ENCODE measurements at regions not wholly inside any gene's neighbourhood (a gene's known extent, or its start where the extent isn't known, plus 50 kb on each side); places are given as distances from the start of the nearest gene placed in this dataset.
"Not testable (repeated sequence)": the region's sequence is repeated elsewhere in the genome, so short reads cannot be mapped to it uniquely, and the experiment has no call there.

GRCh38 chr6:169915769-169916550 lies 164.5 kb downstream of the ERMARD start:
- intact Hi-C loops (cut with DNase I), result no loop called here
- DNase-seq (no peak), ATAC-seq (ENCODE audit: poor library complexity) (peak; percentile 20)

- intact Hi-C loops (cut with DNase I); DNase-seq; ATAC-seq (ENCODE audit: poor library complexity): not testable (repeated sequence)
These were observed 162.3 kb downstream of the ERMARD start for GRCh38 chr6:169913745-169914144.

- DNase-seq (no peak), ATAC-seq (ENCODE audit: poor library complexity) (no peak)
- intact Hi-C loops (cut with DNase I), result no loop called here
These were observed 161.7 kb downstream of the ERMARD start for GRCh38 chr6:169913096-169913638.

GRCh38 chr6:169912266-169913095 lies 161.1 kb downstream of the ERMARD start:
- intact Hi-C loops (cut with DNase I), result no loop called here
- DNase-seq (no peak), ATAC-seq (ENCODE audit: poor library complexity) (no peak)

- ATAC-seq (ENCODE audit: poor library complexity) (no peak), DNase-seq (no peak)
- intact Hi-C loops (cut with DNase I), result no loop called here
These were observed 160.1 kb downstream of the ERMARD start for GRCh38 chr6:169911264-169912263.

- intact Hi-C loops (cut with DNase I), result no loop called here
- ATAC-seq (ENCODE audit: poor library complexity) (no peak), DNase-seq (no peak)
These were observed 157.7 kb downstream of the ERMARD start for GRCh38 chr6:169909113-169909512.

GRCh38 chr6:169908403-169908933 lies 157.0 kb downstream of the ERMARD start:
- ATAC-seq (ENCODE audit: poor library complexity), result no peak
- DNase-seq, result no peak
- intact Hi-C loops (cut with DNase I), result no loop called here

GRCh38 chr6:169907419-169908115 lies 156.1 kb downstream of the ERMARD start:
- intact Hi-C loops (cut with DNase I), result no loop called here
- ATAC-seq (ENCODE audit: poor library complexity), result no peak
- DNase-seq, result no peak

GRCh38 chr6:169906688-169907418 lies 155.4 kb downstream of the ERMARD start:
- ATAC-seq (ENCODE audit: poor library complexity) (peak; percentile 48), DNase-seq (no peak)
- intact Hi-C loops (cut with DNase I), result no loop called here

- no peak for ATAC-seq (ENCODE audit: poor library complexity)
- intact Hi-C loops (cut with DNase I), result no loop called here
- no peak for DNase-seq
These were observed 154.7 kb downstream of the ERMARD start for GRCh38 chr6:169906004-169906687.

- intact Hi-C loops (cut with DNase I), result no loop called here
- peak; percentile 45 for ATAC-seq (ENCODE audit: poor library complexity)
- DNase-seq, result no peak
These were observed 153.8 kb downstream of the ERMARD start for GRCh38 chr6:169905041-169905807.

- intact Hi-C loops (cut with DNase I), result no loop called here
- DNase-seq, result no peak
- ATAC-seq (ENCODE audit: poor library complexity), result no peak
These were observed 152.9 kb downstream of the ERMARD start for GRCh38 chr6:169904051-169904922.

- ATAC-seq (ENCODE audit: poor library complexity) (no peak), DNase-seq (no peak)
- intact Hi-C loops (cut with DNase I), result no loop called here
These were observed 151.7 kb downstream of the ERMARD start for GRCh38 chr6:169903122-169903521.

GRCh38 chr6:169902604-169903003 lies 151.2 kb downstream of the ERMARD start:
- ATAC-seq (ENCODE audit: poor library complexity) (no peak), DNase-seq (no peak)
- intact Hi-C loops (cut with DNase I), result no loop called here

- intact Hi-C loops (cut with DNase I), result no loop called here
- no peak for ATAC-seq (ENCODE audit: poor library complexity)
- DNase-seq, result no peak
These were observed 150.6 kb downstream of the ERMARD start for GRCh38 chr6:169902070-169902469.
